MM.1S (cell line): ENCODE measurements at regions not wholly inside any gene's neighbourhood (a gene's known extent, or its start where the extent isn't known, plus 50 kb on each side); places are given as distances from the start of the nearest gene placed in this dataset.
"Not testable (repeated sequence)": the region's sequence is repeated elsewhere in the genome, so short reads cannot be mapped to it uniquely, and the experiment has no call there.

Source experiments
- DNase-seq: peaks from one replicate; pipeline ENCODE4 v3.0.0-alpha.2; 2015
- H2AFZ ChIP-seq: fragments of 300-600 bp; sonication (generic); 2 replicates; pipeline ENCODE4 v1.6.0; 2016; ENCODE audit warnings: antibody characterized with exemption, low read length
- H3F3A ChIP-seq: fragments of 300-600 bp; sonication (generic); 2 replicates; pipeline ENCODE4 v1.6.1; 2016; ENCODE audit warnings: mild to moderate bottlenecking, antibody characterized with exemption, low read length, moderate library complexity, mixed read lengths; ENCODE audit not compliant: insufficient read depth
- H3K27ac ChIP-seq: fragments of 300-600 bp; sonication (generic); 2 replicates; pipeline ENCODE4 v1.5.1; 2016; ENCODE audit warnings: mild to moderate bottlenecking, low read length
- H3K27me3 ChIP-seq: fragments of 300-600 bp; sonication (generic); replicated peaks from 2 replicates; pipeline ENCODE4 v1.6.0; 2016; ENCODE audit warnings: low read length; ENCODE audit not compliant: insufficient read depth
- H3K36me3 ChIP-seq: fragments of 300-600 bp; sonication (generic); replicated peaks from 2 replicates; pipeline ENCODE4 v1.6.1; 2016; ENCODE audit warnings: mild to moderate bottlenecking, low read length, mixed read lengths; ENCODE audit not compliant: insufficient read depth
- H3K4me1 ChIP-seq: fragments of 300-600 bp; sonication (generic); 2 replicates; pipeline ENCODE4 v1.6.1; 2016; ENCODE audit warnings: low read length, mixed read lengths
- H3K4me2 ChIP-seq: fragments of 300-600 bp; sonication (generic); 2 replicates; pipeline ENCODE4 v1.6.0; 2016; ENCODE audit warnings: low read depth, low read length
- H3K4me3 ChIP-seq: fragments of 300-600 bp; sonication (generic); 2 replicates; pipeline ENCODE4 v1.5.1; 2016; ENCODE audit warnings: low read length, mixed read lengths
- H3K79me2 ChIP-seq: fragments of 300-600 bp; sonication (generic); 2 replicates; pipeline ENCODE4 v1.6.1; 2016; ENCODE audit warnings: mixed run types, low read length, mixed read lengths
- H3K9ac ChIP-seq: fragments of 300-600 bp; sonication (generic); 2 replicates; pipeline ENCODE4 v1.6.1; 2016; ENCODE audit warnings: low read length, mixed read lengths
- H3K9me2 ChIP-seq: fragments of 300-600 bp; sonication (generic); replicated peaks from 2 replicates; pipeline ENCODE4 v1.6.1; 2016; ENCODE audit warnings: mild to moderate bottlenecking, low read length, mixed read lengths; ENCODE audit not compliant: insufficient read depth
- H3K9me3 ChIP-seq: fragments of 300-600 bp; sonication (generic); replicated peaks from 2 replicates; pipeline ENCODE4 v1.6.1; 2016; ENCODE audit warnings: mild to moderate bottlenecking, low read length, mixed read lengths; ENCODE audit not compliant: insufficient read depth
- H4K20me1 ChIP-seq: fragments of 300-600 bp; sonication (generic); 2 replicates; pipeline ENCODE4 v1.6.1; 2016; ENCODE audit warnings: mild to moderate bottlenecking, low read length, moderate library complexity, mixed read lengths; ENCODE audit not compliant: insufficient read depth
- EZH2 ChIP-seq: fragments of 300-600 bp; sonication (generic); optimal IDR thresholded peaks from 2 replicates; pipeline ENCODE3; 2017; ENCODE audit warnings: low read depth, mild to moderate bottlenecking, antibody characterized with exemption, low read length, mixed read lengths
- EZH2phosphoT487 ChIP-seq: fragments of 300-600 bp; sonication (generic); IDR thresholded peaks from 2 replicates; pipeline ENCODE4 v1.6.1; 2018; ENCODE audit warnings: antibody characterized with exemption, low read length
- TF ChIP-seq, protein P1 (sequence below): fragments of 300-600 bp; sonication (generic); IDR thresholded peaks from 2 replicates; pipeline ENCODE4 v1.5.1; 2016; ENCODE audit warnings: antibody characterized with exemption, low read length, mixed read lengths

DNA sequence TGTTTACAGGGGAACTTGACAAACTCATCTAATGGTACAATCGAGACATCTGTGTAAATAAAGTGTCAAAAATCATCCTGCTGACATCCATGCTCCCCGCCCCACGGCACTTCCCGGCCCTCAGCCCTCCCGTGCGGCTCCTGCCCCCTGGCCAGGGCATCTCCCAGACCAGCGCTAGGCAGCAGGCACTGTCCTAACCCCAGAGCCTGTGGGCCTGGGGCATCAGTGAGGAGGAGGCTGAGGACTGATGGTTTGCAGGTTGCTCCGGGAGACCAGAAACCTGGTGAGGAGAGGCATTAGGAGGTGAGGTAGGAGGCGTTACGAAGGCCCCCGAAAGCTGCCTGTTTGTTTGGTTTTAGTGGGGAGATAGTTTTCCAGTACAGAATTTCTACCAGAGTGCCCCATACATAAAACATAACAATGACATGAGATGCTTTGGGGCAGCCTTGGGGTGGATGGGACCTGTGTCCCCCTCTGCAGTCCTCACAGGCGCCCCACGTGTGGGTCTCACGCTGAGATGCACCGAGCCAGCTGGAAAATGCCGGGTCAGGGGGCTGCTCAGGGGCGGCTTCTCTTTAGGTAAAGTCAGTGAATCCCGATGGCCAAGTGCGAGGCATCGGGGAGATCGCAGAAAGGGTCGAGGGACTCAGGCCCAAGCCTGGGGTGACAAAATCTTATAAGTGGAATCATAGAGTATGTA is 114.2 kb downstream of the RTP5 start:
- Histone ChIP-seq H3K4me3 (no peak overlapping the region), H3K9ac (no peak overlapping the region), H3K9me3 (no peaks in the 10 kb centered on the region), H3K27me3 (no peaks in the 10 kb centered on the region; the same call in 1 of the 2 replicates), H3K27ac (no peak overlapping the region), H4K20me1 (no peaks in the 10 kb centered on the region), H3F3A (no peaks in the 10 kb centered on the region), H3K4me1 (no peaks in the 10 kb centered on the region), H3K9me2 (no peaks in the 10 kb centered on the region), H2AFZ (no peak overlapping the region), H3K4me2 (no peak overlapping the region), H3K36me3 (no peaks in the 10 kb centered on the region), H3K79me2 (no peaks in the 10 kb centered on the region)
- no peak for TF ChIP-seq EZH2phosphoT487
- no peak for TF ChIP-seq EZH2
- TF ChIP-seq, protein P1, sequence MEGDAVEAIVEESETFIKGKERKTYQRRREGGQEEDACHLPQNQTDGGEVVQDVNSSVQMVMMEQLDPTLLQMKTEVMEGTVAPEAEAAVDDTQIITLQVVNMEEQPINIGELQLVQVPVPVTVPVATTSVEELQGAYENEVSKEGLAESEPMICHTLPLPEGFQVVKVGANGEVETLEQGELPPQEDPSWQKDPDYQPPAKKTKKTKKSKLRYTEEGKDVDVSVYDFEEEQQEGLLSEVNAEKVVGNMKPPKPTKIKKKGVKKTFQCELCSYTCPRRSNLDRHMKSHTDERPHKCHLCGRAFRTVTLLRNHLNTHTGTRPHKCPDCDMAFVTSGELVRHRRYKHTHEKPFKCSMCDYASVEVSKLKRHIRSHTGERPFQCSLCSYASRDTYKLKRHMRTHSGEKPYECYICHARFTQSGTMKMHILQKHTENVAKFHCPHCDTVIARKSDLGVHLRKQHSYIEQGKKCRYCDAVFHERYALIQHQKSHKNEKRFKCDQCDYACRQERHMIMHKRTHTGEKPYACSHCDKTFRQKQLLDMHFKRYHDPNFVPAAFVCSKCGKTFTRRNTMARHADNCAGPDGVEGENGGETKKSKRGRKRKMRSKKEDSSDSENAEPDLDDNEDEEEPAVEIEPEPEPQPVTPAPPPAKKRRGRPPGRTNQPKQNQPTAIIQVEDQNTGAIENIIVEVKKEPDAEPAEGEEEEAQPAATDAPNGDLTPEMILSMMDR = no peak
- DNase-seq = no peak

DNA sequence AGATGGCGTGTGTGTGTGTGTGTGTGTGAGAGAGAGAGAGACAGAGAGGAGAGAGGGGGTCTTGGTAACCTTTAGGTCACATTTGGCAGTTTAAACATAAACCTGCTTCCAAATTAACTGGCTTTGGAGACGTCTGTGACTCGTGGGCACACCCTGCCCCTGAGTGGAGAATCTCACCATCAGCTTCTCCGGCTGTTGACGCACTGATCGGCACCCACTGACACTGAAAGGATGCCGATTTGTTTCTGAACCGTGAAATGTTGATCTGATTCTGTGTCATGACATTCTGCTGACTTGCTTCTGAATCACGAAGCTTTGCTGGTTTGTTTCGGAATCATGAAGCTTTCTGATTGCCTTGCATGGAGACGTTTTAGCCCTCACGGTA is 114.7 kb downstream of the RTP5 start:
- no peak for DNase-seq
- no peak overlapping the region for H3K4me2 ChIP-seq
- no peaks in the 10 kb centered on the region for H3K9me2 ChIP-seq
- H2AFZ ChIP-seq = no peak overlapping the region
- no peaks in the 10 kb centered on the region for H3K9me3 ChIP-seq
- no peaks in the 10 kb centered on the region; the same call in 1 of the 2 replicates for H3K27me3 ChIP-seq
- no peaks in the 10 kb centered on the region for H4K20me1 ChIP-seq
- H3K9ac ChIP-seq = no peak overlapping the region
- no peaks in the 10 kb centered on the region for H3F3A ChIP-seq
- H3K36me3 ChIP-seq = no peaks in the 10 kb centered on the region
- TF ChIP-seq, protein P1 = no peak
- TF ChIP-seq EZH2 (no peak), EZH2phosphoT487 (no peak)
- no peaks in the 10 kb centered on the region for H3K4me1 ChIP-seq
- no peaks in the 10 kb centered on the region for H3K79me2 ChIP-seq
- H3K27ac ChIP-seq = no peak overlapping the region
- H3K4me3 ChIP-seq = no peak overlapping the region

DNA sequence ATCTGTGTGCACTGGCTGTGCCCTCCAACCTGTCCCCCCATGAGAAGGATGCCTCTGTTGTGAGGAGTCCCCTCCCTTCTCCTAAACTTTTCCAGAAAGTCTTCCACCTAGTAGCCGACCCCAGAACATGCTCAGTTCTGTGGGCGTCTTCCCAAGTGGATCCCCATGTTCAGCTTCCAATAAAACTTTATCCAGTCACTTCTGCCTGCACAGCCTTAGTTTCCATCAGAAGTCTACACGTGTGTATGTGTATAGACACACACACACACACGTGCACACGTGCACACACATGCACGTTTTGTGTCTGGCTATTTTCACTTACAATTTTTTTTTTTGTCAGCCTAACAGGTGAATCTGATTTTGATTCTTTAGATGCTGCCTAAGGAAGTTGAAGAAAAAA is 115.1 kb downstream of the RTP5 start:
- Histone ChIP-seq H3F3A (no peaks in the 10 kb centered on the region), H3K9me2 (no peaks in the 10 kb centered on the region), H4K20me1 (no peaks in the 10 kb centered on the region), H3K9ac (no peak overlapping the region), H3K4me3 (no peak overlapping the region), H3K27me3 (no peaks in the 10 kb centered on the region; the same call in 1 of the 2 replicates), H3K27ac (no peak overlapping the region), H3K9me3 (no peaks in the 10 kb centered on the region), H3K4me2 (no peak overlapping the region), H3K79me2 (no peaks in the 10 kb centered on the region), H2AFZ (no peak overlapping the region), H3K36me3 (no peaks in the 10 kb centered on the region), H3K4me1 (no peaks in the 10 kb centered on the region)
- DNase-seq = no peak
- TF ChIP-seq EZH2 (no peak), EZH2phosphoT487 (no peak)
- TF ChIP-seq, protein P1 = no peak

DNA sequence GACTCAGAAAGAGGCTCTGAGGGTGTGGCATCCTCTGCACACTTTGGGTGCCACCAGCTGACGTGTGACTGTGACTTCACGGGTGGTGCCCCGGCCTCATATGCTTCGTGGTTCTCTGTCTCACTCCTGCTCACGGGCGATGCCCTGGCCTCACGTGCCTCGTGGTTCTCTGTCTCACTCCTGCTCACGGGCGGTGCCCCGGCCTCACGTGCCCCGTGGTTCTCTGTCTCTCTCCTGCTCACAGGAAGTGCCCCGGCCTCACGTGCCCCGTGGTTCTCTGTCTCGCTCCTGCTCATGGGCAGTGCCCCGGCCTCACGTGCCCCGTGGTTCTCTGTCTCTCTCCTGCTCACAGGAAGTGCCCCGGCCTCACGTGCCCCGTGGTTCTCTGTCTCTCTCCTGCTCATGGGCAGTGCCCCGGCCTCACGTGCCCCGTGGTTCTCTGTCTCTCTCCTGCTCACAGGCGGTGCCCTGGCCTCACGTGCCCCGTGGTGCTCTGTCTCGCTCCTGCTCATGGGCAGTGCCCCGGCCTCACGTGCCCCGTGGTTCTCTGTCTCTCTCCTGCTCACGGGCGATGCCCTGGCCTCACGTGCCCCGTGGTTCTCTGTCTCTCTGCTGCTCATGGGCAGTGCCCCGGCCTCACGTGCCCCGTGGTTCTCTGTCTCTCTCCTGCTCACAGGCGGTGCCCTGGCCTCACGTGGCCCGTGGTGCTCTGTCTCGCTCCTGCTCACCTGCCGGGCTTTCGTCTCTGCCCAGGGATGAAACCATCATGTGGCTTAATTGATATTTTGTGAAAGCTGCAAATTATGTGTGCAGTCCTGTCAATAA is 115.8 kb downstream of the RTP5 start:
- H3F3A ChIP-seq, H2AFZ ChIP-seq, H3K27me3 ChIP-seq, H3K4me3 ChIP-seq, H3K79me2 ChIP-seq, H3K4me2 ChIP-seq, H3K9ac ChIP-seq, H3K9me2 ChIP-seq, H3K27ac ChIP-seq, H3K4me1 ChIP-seq, DNase-seq, H4K20me1 ChIP-seq, H3K9me3 ChIP-seq, H3K36me3 ChIP-seq: not testable (repeated sequence)
